ENCODE measurements at regions not wholly inside any gene's neighbourhood (a gene's known extent, or its start where the extent isn't known, plus 50 kb on each side); places are given as distances from the start of the nearest gene placed in this dataset.

DNA sequence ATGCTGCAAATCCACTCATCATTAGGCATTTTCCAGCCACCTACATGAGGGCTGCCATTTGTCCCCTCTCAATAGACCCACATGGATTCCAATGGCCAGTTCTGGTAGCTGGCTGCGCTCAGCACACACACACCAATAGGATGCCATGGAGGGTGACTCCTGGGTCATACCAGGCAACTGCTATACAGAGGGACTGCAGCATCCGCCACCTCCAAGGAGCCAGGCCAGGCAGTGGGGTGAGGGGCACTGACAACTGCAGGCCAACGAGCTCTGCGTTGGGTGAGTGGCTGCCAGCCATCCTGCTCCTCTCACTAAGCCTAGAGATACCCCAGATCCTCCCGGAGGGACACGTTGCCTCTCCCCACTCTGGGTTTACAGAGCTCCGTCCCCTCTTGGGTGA, 118.8 kb upstream of the NANOS1 start:
- TF ChIP-seq, protein P1, sequence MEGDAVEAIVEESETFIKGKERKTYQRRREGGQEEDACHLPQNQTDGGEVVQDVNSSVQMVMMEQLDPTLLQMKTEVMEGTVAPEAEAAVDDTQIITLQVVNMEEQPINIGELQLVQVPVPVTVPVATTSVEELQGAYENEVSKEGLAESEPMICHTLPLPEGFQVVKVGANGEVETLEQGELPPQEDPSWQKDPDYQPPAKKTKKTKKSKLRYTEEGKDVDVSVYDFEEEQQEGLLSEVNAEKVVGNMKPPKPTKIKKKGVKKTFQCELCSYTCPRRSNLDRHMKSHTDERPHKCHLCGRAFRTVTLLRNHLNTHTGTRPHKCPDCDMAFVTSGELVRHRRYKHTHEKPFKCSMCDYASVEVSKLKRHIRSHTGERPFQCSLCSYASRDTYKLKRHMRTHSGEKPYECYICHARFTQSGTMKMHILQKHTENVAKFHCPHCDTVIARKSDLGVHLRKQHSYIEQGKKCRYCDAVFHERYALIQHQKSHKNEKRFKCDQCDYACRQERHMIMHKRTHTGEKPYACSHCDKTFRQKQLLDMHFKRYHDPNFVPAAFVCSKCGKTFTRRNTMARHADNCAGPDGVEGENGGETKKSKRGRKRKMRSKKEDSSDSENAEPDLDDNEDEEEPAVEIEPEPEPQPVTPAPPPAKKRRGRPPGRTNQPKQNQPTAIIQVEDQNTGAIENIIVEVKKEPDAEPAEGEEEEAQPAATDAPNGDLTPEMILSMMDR (IDR thresholded peaks at IDR 0.05; ENCODE audit: partially characterized antibody, unreplicated experiment) = no peak
- Mint-ChIP-seq H3K4me3 (ENCODE audit: unreplicated experiment) (no peak overlapping the region), H3K27ac (ENCODE audit: unreplicated experiment) (peak overlapping the region; percentile 19), H3K27me3 (ENCODE audit: unreplicated experiment) (peaks cover 16% of the 10 kb centered on the region), H3K9me3 (ENCODE audit: unreplicated experiment) (peaks cover 24% of the 10 kb centered on the region), H3K4me1 (ENCODE audit: low read depth, unreplicated experiment) (peaks cover 60% of the 10 kb centered on the region), H3K36me3 (ENCODE audit: unreplicated experiment) (no peaks in the 10 kb centered on the region)
- DNase-seq = no peak

DNA sequence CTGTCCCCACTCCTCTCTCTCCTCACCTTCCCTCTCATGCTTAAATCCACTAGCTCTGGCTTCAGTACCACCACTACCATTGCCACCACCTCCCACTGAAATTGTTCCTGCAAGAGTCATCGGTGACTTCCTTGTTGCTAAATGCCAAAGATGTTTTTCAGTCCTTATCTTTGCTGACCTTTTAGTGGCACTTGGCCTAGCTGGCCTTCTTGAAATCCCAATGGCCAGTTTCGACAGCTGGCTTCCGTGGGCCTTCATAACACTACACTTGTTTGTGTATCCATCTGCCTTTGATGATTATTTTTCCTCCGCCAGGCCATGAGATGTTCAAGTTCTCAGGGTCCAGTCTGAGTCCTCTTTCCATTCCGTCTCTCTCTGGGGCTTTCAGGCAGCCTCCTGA, 118.2 kb upstream of the NANOS1 start:
- DNase-seq = no peak
- H3K36me3 Mint-ChIP-seq (ENCODE audit: unreplicated experiment) = no peaks in the 10 kb centered on the region
- H3K4me1 Mint-ChIP-seq (ENCODE audit: low read depth, unreplicated experiment) = peaks cover 63% of the 10 kb centered on the region
- TF ChIP-seq, protein P1 (IDR thresholded peaks at IDR 0.05; ENCODE audit: partially characterized antibody, unreplicated experiment) = no peak
- H3K4me3 Mint-ChIP-seq (ENCODE audit: unreplicated experiment) = no peak overlapping the region
- H3K27me3 Mint-ChIP-seq (ENCODE audit: unreplicated experiment) = peaks cover 16% of the 10 kb centered on the region
- H3K9me3 Mint-ChIP-seq (ENCODE audit: unreplicated experiment) = peaks cover 26% of the 10 kb centered on the region
- H3K27ac Mint-ChIP-seq (ENCODE audit: unreplicated experiment) = no peak overlapping the region

DNA sequence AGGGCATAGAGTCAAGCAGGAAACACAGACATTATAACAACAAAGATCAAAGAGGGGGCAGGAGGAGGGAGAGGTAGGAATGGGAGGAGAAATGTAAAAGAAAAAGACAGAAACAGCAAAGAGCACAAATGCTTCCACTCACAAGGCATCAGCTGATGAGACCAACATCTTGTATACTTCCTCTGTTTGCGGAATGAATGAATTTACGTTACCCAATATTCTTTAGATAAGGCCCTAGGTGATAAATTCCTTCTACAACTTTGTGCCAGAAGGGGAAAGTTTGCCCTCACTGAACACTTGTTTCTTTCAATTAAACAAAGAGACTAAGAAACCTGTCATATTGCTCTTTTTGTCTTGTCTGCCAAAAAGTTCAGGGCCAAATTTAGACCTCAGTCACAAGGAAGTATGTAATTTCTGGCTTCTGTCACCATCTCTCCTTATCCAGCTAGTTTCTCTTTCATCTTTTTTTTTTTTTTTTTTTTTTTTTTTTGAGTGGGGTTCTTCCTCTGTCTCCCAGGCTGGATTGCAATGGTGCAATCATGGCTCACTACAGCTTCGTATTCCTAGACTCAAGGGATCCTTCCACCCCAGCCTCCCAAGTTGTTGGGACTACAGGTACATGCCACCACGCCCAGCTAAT, 116.4 kb upstream of the NANOS1 start:
- H3K4me1 Mint-ChIP-seq (ENCODE audit: low read depth, unreplicated experiment) = peaks cover 64% of the 10 kb centered on the region
- peaks cover 16% of the 10 kb centered on the region for H3K27me3 Mint-ChIP-seq (ENCODE audit: unreplicated experiment)
- H3K4me3 Mint-ChIP-seq (ENCODE audit: unreplicated experiment) = no peak overlapping the region
- TF ChIP-seq, protein P1 (IDR thresholded peaks at IDR 0.05; ENCODE audit: partially characterized antibody, unreplicated experiment) = no peak
- H3K36me3 Mint-ChIP-seq (ENCODE audit: unreplicated experiment) = no peaks in the 10 kb centered on the region
- peaks cover 26% of the 10 kb centered on the region for H3K9me3 Mint-ChIP-seq (ENCODE audit: unreplicated experiment)
- peak overlapping the region; percentile 59 for H3K27ac Mint-ChIP-seq (ENCODE audit: unreplicated experiment)
- DNase-seq = no peak

DNA sequence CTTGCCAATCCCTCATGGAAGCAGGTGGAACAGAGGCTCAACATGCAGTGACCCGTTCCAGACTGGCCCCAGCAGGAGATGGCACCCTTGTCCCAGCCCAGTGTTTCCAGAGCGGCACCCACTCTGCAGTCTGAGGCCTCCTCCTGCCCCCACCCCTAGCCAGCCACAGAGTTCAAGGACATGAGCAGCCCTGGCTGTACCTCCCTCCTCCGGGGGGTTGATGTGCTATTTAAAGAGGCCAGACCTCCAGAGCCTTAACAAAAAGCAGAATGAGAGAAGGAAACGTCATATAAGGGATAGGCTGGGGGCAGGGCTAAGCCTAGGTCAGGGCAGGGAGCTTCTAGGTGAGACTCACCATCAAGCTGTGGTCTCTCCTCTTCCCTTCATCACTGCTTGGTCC, 115.7 kb upstream of the NANOS1 start:
- H3K9me3 Mint-ChIP-seq (ENCODE audit: unreplicated experiment) = peaks cover 28% of the 10 kb centered on the region
- no peaks in the 10 kb centered on the region for H3K36me3 Mint-ChIP-seq (ENCODE audit: unreplicated experiment)
- peaks cover 17% of the 10 kb centered on the region for H3K27me3 Mint-ChIP-seq (ENCODE audit: unreplicated experiment)
- TF ChIP-seq, protein P1 (IDR thresholded peaks at IDR 0.05; ENCODE audit: partially characterized antibody, unreplicated experiment) = no peak
- H3K4me1 Mint-ChIP-seq (ENCODE audit: low read depth, unreplicated experiment) = peaks cover 64% of the 10 kb centered on the region
- DNase-seq = no peak
- H3K4me3 Mint-ChIP-seq (ENCODE audit: unreplicated experiment) = peak overlapping the region; percentile 74
- peak overlapping the region; percentile 97 for H3K27ac Mint-ChIP-seq (ENCODE audit: unreplicated experiment)

DNA sequence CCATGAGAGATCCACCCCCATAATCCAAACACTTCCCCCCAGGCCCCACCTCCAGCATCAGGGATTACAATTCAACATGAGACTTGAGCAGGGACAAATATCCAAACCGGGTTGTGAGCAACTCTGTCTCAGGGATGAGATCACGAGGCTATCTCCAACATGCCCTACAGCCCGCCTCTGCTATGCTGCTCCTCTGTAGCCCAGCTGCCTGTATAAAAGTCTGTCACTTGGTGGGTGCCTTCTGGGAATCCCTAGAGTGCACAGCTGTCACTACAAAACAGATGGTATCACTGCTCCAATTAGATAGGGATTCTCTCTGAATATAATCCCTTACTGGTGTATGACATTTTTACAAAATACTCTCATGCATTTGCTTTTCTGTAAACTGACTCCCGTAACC, 114.9 kb upstream of the NANOS1 start:
- TF ChIP-seq, protein P1 (IDR thresholded peaks at IDR 0.05; ENCODE audit: partially characterized antibody, unreplicated experiment) = no peak
- Mint-ChIP-seq H3K36me3 (ENCODE audit: unreplicated experiment) (no peaks in the 10 kb centered on the region), H3K4me1 (ENCODE audit: low read depth, unreplicated experiment) (peaks cover 60% of the 10 kb centered on the region), H3K27me3 (ENCODE audit: unreplicated experiment) (peaks cover 17% of the 10 kb centered on the region), H3K9me3 (ENCODE audit: unreplicated experiment) (peaks cover 24% of the 10 kb centered on the region), H3K4me3 (ENCODE audit: unreplicated experiment) (peak overlapping the region; percentile 74), H3K27ac (ENCODE audit: unreplicated experiment) (peak overlapping the region; percentile 97)
- DNase-seq = peak; percentile 45

Data from glutamatergic neuron (in vitro differentiated cells).